H9 (cell line): ENCODE measurements at regions not wholly inside any gene's neighbourhood (a gene's known extent, or its start where the extent isn't known, plus 50 kb on each side); places are given as distances from the start of the nearest gene placed in this dataset.

Source experiments
- DNase-seq: peaks from one replicate; pipeline ENCODE4 v3.0.0-alpha.2; 2017
- H2AFZ ChIP-seq: one replicate; pipeline ENCODE4 v1.6.1; 2013; ENCODE audit warnings: mild to moderate bottlenecking, low read length, control low read depth, moderate library complexity
- H2AK5ac ChIP-seq: 2 replicates; pipeline ENCODE4 v1.6.1; 2013; ENCODE audit warnings: low read length, control low read depth, mixed read lengths; ENCODE audit not compliant: insufficient read length
- H2BK120ac ChIP-seq: one replicate; pipeline ENCODE4 v1.6.1; 2013; ENCODE audit warnings: low read depth, mild to moderate bottlenecking, low read length, control low read depth, inconsistent platforms; ENCODE audit not compliant: poor library complexity, severe bottlenecking
- H2BK12ac ChIP-seq: 2 replicates; pipeline ENCODE4 v1.6.1; 2013; ENCODE audit warnings: low read length, control low read depth, mixed read lengths, low read depth; ENCODE audit not compliant: insufficient read length
- H2BK15ac ChIP-seq: 2 replicates; pipeline ENCODE4 v1.6.1; 2013; ENCODE audit warnings: low read depth, low read length, control low read depth
- H2BK20ac ChIP-seq: one replicate; pipeline ENCODE4 v1.6.1; 2013; ENCODE audit warnings: low read depth, mild to moderate bottlenecking, low read length, control low read depth, inconsistent platforms; ENCODE audit not compliant: poor library complexity, severe bottlenecking
- H2BK5ac ChIP-seq: 2 replicates; pipeline ENCODE4 v1.6.1; 2013; ENCODE audit warnings: low read length, control low read depth, mixed read lengths; ENCODE audit not compliant: insufficient read length
- H3K14ac ChIP-seq: 2 replicates; pipeline ENCODE4 v1.6.1; 2013; ENCODE audit warnings: low read length, control low read depth; ENCODE audit not compliant: insufficient read depth
- H3K18ac ChIP-seq: 2 replicates; pipeline ENCODE4 v1.6.1; 2013; ENCODE audit warnings: low read depth, mild to moderate bottlenecking, mixed read lengths, low read length, control low read depth; ENCODE audit not compliant: insufficient read length
- H3K23ac ChIP-seq: 2 replicates; pipeline ENCODE4 v1.6.1; 2013; ENCODE audit warnings: low read length, control low read depth, mixed read lengths, low read depth; ENCODE audit not compliant: insufficient read length
- H3K23me2 ChIP-seq: 2 replicates; pipeline ENCODE4 v1.6.1; 2013; ENCODE audit warnings: low read depth, mild to moderate bottlenecking, mixed read lengths, low read length, control low read depth; ENCODE audit not compliant: insufficient read length, poor library complexity, severe bottlenecking
- H3K27ac ChIP-seq: 2 replicates; pipeline ENCODE4 v1.5.1; 2013; ENCODE audit warnings: low read length, control low read depth, mixed read lengths, low read depth; ENCODE audit not compliant: insufficient read length
- H3K27me3 ChIP-seq: 2 replicates; pipeline ENCODE4 v1.6.1; 2013; ENCODE audit warnings: low read length, control low read depth, inconsistent platforms; ENCODE audit not compliant: insufficient read depth
- H3K4ac ChIP-seq: 2 replicates; pipeline ENCODE4 v1.6.1; 2013; ENCODE audit warnings: low read depth, mild to moderate bottlenecking, control low read depth, inconsistent platforms, low read length, moderate library complexity
- H3K4me1 ChIP-seq: 2 replicates; pipeline ENCODE4 v1.6.1; 2013; ENCODE audit warnings: low read length, control low read depth, inconsistent platforms; ENCODE audit not compliant: insufficient read depth
- H3K4me2 ChIP-seq: 2 replicates; pipeline ENCODE4 v1.6.1; 2013; ENCODE audit warnings: low read length, control low read depth, mixed read lengths; ENCODE audit not compliant: insufficient read length, insufficient read depth
- H3K56ac ChIP-seq: 2 replicates; pipeline ENCODE4 v1.6.1; 2013; ENCODE audit warnings: low read depth, mild to moderate bottlenecking, mixed read lengths, low read length, control low read depth; ENCODE audit not compliant: insufficient read length
- H3K79me1 ChIP-seq: 2 replicates; pipeline ENCODE4 v1.6.1; 2013; ENCODE audit warnings: low read depth, mild to moderate bottlenecking, moderate library complexity, low read length, control low read depth, inconsistent platforms; ENCODE audit not compliant: insufficient read depth, poor library complexity, severe bottlenecking
- H3K79me2 ChIP-seq: 2 replicates; pipeline ENCODE4 v1.6.1; 2013; ENCODE audit warnings: low read length, control low read depth, inconsistent platforms; ENCODE audit not compliant: insufficient read depth
- H3K9ac ChIP-seq: 2 replicates; pipeline ENCODE4 v1.6.1; 2013; ENCODE audit warnings: low read length, control low read depth, mixed read lengths; ENCODE audit not compliant: insufficient read length; ENCODE audit errors: extremely low read depth
- H3K9me3 ChIP-seq: one replicate; pipeline ENCODE4 v1.6.1; 2013; ENCODE audit warnings: low read depth, low read length, inconsistent platforms; ENCODE audit not compliant: control insufficient read depth
- H3T11ph ChIP-seq: one replicate; pipeline ENCODE4 v1.6.1; 2013; ENCODE audit warnings: mild to moderate bottlenecking, low read length, control low read depth, inconsistent platforms
- H4K20me1 ChIP-seq: one replicate; pipeline ENCODE4 v1.6.1; 2013; ENCODE audit not compliant: control insufficient read depth, insufficient read length, insufficient read depth
- H4K5ac ChIP-seq: 2 replicates; pipeline ENCODE4 v1.6.1; 2013; ENCODE audit warnings: low read depth, mild to moderate bottlenecking, mixed read lengths, low read length, control low read depth; ENCODE audit not compliant: insufficient read length
- H4K8ac ChIP-seq: replicated peaks from 2 replicates; pipeline ENCODE4 v1.6.1; 2013; ENCODE audit warnings: low read length, control low read depth, mixed read lengths, low read depth; ENCODE audit not compliant: insufficient read length
- H4K91ac ChIP-seq: 2 replicates; pipeline ENCODE4 v1.6.1; 2013; ENCODE audit warnings: low read depth, mild to moderate bottlenecking, moderate library complexity, mixed read lengths, low read length, control low read depth; ENCODE audit not compliant: insufficient read length
- H3K27ac Mint-ChIP-seq, 3 experiments: 2 replicates in 2 of 3; 3 replicates in 1 of 3; pipeline ENCODE4 v1.8.0; 2020 to 2021; ENCODE audit warnings: mixed read lengths in 3 of 3, mild to moderate bottlenecking in 1 of 3, moderate library complexity in 1 of 3
- H3K27me3 Mint-ChIP-seq: 2 replicates; pipeline ENCODE4 v1.8.0; 2021; ENCODE audit warnings: low read depth, mild to moderate bottlenecking, moderate library complexity, mixed read lengths
- H3K36me3 Mint-ChIP-seq, 3 experiments: 2 replicates in 2 of 3; 3 replicates in 1 of 3; pipeline ENCODE4 v1.8.0; 2020 to 2021; ENCODE audit warnings: low read depth in 3 of 3, mixed read lengths in 3 of 3; ENCODE audit not compliant: insufficient read depth in 1 of 3
- H3K4me1 Mint-ChIP-seq, 2 experiments: 2 replicates each; pipeline ENCODE4 v1.8.0; 2020; ENCODE audit warnings: mixed read lengths in 2 of 2
- H3K4me3 Mint-ChIP-seq, 2 experiments: 2 replicates in 1 of 2; 3 replicates in 1 of 2; pipeline ENCODE4 v1.8.0; 2020 to 2021; ENCODE audit warnings: mild to moderate bottlenecking in 2 of 2, mixed read lengths in 2 of 2, moderate library complexity in 1 of 2
- H3K9me3 Mint-ChIP-seq, 2 experiments: 2 replicates in 1 of 2; 3 replicates in 1 of 2; pipeline ENCODE4 v1.8.0; 2020; ENCODE audit warnings: mild to moderate bottlenecking in 2 of 2, mixed read lengths in 2 of 2, moderate library complexity in 1 of 2
- WGBS: extraction: QIAGEN DNeasy Blood & Tissue Kit; methylation state at CpG from one replicate; pipeline ENCODE4 v1.1.7; 2013; ENCODE audit warnings: missing lambda C conversion rate, low lambda C conversion rate, mixed read lengths; ENCODE audit not compliant: insufficient read length; ENCODE audit errors: extremely low coverage; 5-methylcytosine and 5-hydroxymethylcytosine counted together
- TF ChIP-seq, protein P1 (sequence below): fragments of 200-600 bp; sonication (generic); conservative IDR thresholded peaks from 3 replicates; pipeline ENCODE4 v1.8.0; 2021; ENCODE audit warnings: antibody characterized with exemption, mild to moderate bottlenecking

GRCh38 chr4:189499696-189500095 is 441.0 kb upstream of the FRG1 start:
- H3K9me3 Mint-ChIP-seq = peaks cover 52 to 89% of the 10 kb centered on the region in 2 experiments

More at GRCh38 chr4:189499696-189500095, 441.0 kb upstream of the FRG1 start:
- TF ChIP-seq, protein P1, sequence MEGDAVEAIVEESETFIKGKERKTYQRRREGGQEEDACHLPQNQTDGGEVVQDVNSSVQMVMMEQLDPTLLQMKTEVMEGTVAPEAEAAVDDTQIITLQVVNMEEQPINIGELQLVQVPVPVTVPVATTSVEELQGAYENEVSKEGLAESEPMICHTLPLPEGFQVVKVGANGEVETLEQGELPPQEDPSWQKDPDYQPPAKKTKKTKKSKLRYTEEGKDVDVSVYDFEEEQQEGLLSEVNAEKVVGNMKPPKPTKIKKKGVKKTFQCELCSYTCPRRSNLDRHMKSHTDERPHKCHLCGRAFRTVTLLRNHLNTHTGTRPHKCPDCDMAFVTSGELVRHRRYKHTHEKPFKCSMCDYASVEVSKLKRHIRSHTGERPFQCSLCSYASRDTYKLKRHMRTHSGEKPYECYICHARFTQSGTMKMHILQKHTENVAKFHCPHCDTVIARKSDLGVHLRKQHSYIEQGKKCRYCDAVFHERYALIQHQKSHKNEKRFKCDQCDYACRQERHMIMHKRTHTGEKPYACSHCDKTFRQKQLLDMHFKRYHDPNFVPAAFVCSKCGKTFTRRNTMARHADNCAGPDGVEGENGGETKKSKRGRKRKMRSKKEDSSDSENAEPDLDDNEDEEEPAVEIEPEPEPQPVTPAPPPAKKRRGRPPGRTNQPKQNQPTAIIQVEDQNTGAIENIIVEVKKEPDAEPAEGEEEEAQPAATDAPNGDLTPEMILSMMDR = no peak
- Histone ChIP-seq H3K4ac (no peak overlapping the region), H2AFZ (no peak overlapping the region), H4K20me1 (no peaks in the 10 kb centered on the region), H2BK20ac (no peak overlapping the region), H2AK5ac (no peak overlapping the region), H3K23ac (no peak overlapping the region), H3K14ac (no peak overlapping the region), H3K27ac (no peak overlapping the region), H2BK15ac (no peak overlapping the region), H3K18ac (no peak overlapping the region), H3K4me2 (no peak overlapping the region), H2BK120ac (no peak overlapping the region), H4K91ac (no peak overlapping the region), H2BK5ac (no peak overlapping the region), H3K27me3 (no peaks in the 10 kb centered on the region; the same call in 1 of the 2 replicates), H3K79me2 (no peaks in the 10 kb centered on the region), H3K79me1 (no peaks in the 10 kb centered on the region), H3K56ac (no peak overlapping the region), H2BK12ac (no peak overlapping the region), H3K9me3 (peaks cover 25% of the 10 kb centered on the region), H3K4me1 (no peaks in the 10 kb centered on the region), H3K9ac (no peak overlapping the region), H3K23me2 (no peaks in the 10 kb centered on the region), H4K5ac (no peak overlapping the region), H3T11ph (no peak overlapping the region), H4K8ac (no peak overlapping the region)
- no peak overlapping the region for H3K27ac Mint-ChIP-seq
- no peak for DNase-seq
- no peaks in the 10 kb centered on the region; the same call in 1 of the 2 replicates for H3K27me3 Mint-ChIP-seq
- WGBS = no CpG with 5 or more reads among the region's 7 CpGs
- H3K4me3 Mint-ChIP-seq = no peak overlapping the region
- no peaks in the 10 kb centered on the region for H3K4me1 Mint-ChIP-seq
- H3K36me3 Mint-ChIP-seq = peaks cover 0 to 8% (median 4%) of the 10 kb centered on the region in 3 experiments; a peak in 5 of 7 replicates
